ENCODE measurements at regions not wholly inside any gene's neighbourhood (a gene's known extent, or its start where the extent isn't known, plus 50 kb on each side); places are given as distances from the start of the nearest gene placed in this dataset.

DNA sequence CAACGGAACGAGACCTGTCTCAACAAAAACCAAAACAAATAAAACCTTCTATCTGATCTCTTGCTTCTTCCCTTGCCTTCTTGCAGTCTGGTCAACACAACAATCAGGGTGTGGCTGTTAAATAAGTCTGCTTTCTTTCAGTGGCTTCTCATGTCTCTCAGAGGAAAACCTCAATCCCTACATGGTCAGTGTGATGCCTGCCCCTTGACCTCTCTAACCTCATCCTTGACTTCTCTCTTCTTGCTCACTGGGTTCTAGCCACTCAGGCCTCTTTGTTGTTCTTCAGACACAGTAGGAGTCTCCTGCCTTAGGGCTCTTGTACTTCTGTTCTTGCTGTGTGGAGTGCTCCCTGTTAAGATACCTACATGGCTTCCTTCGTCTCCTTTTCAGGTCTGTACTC is 220.4 kb downstream of the SDHAF3 start:
- TF ChIP-seq, protein P1, sequence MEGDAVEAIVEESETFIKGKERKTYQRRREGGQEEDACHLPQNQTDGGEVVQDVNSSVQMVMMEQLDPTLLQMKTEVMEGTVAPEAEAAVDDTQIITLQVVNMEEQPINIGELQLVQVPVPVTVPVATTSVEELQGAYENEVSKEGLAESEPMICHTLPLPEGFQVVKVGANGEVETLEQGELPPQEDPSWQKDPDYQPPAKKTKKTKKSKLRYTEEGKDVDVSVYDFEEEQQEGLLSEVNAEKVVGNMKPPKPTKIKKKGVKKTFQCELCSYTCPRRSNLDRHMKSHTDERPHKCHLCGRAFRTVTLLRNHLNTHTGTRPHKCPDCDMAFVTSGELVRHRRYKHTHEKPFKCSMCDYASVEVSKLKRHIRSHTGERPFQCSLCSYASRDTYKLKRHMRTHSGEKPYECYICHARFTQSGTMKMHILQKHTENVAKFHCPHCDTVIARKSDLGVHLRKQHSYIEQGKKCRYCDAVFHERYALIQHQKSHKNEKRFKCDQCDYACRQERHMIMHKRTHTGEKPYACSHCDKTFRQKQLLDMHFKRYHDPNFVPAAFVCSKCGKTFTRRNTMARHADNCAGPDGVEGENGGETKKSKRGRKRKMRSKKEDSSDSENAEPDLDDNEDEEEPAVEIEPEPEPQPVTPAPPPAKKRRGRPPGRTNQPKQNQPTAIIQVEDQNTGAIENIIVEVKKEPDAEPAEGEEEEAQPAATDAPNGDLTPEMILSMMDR (IDR thresholded peaks at IDR 0.05; ENCODE audit: borderline replicate concordance), result no peak
- Histone ChIP-seq H3K27me3 (ENCODE audit: low read depth) (no peaks in the 10 kb centered on the region), H3K36me3 (no peaks in the 10 kb centered on the region), H3K27ac (replicated peaks) (no peak overlapping the region), H3K4me1 (no peaks in the 10 kb centered on the region), H3K9me3 (replicated peaks) (peaks cover 21% of the 10 kb centered on the region), H3K4me3 (no peak overlapping the region)
- DNase-seq, result no peak
- intact Hi-C loops (cut with micrococcal nuclease), result no loop called here

DNA sequence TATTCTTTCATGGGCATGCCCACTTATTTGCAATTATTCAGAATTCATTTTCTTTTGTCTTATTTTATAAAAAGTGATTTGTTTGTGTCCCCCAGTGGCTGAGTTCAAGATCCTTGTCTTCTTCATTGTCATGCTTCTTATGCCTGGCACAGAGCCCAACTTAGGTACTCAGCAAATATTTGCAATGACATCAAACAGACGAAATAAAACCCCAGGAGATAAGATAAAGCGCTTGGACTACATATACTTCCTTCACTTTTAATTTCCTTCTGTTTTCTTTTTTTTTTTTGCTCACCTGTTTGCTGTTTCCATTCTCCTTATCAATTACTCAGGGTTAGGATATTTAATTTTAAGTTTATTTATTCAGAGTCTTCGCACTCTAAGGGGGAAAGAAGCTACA is 225.0 kb downstream of the SDHAF3 start:
- Histone ChIP-seq H3K27me3 (ENCODE audit: low read depth) (no peaks in the 10 kb centered on the region), H3K36me3 (no peaks in the 10 kb centered on the region), H3K9me3 (replicated peaks) (peaks cover 6% of the 10 kb centered on the region), H3K27ac (replicated peaks) (no peak overlapping the region), H3K4me1 (no peaks in the 10 kb centered on the region), H3K4me3 (no peak overlapping the region)
- intact Hi-C loops (cut with micrococcal nuclease), result no loop called here
- no peak for DNase-seq
- TF ChIP-seq, protein P1 (IDR thresholded peaks at IDR 0.05; ENCODE audit: borderline replicate concordance), result no peak

DNA sequence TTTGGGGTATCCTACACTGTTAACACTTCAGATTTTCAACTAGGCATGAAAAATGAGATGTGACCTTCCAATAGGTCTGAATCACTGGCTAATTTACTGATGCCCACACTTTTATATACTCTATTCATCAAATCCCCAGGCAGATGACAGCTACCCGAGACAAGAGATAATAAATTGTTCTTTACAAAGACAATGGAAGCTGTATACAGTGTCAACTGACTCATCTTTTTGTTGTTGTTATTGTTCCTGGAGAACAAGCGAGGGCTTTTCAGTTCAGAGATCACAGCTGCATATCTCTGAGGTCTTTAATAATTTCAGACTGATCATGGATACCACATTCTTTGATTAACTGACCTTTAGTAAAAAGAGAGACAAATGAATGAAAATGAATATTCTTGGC is 228.9 kb downstream of the SDHAF3 start:
- no peaks in the 10 kb centered on the region for H3K27me3 ChIP-seq (ENCODE audit: low read depth)
- peaks cover 24% of the 10 kb centered on the region for H3K9me3 ChIP-seq (replicated peaks)
- no peaks in the 10 kb centered on the region for H3K4me1 ChIP-seq
- H3K27ac ChIP-seq (replicated peaks), result no peak overlapping the region
- H3K4me3 ChIP-seq, result no peak overlapping the region
- intact Hi-C loops (cut with micrococcal nuclease), result no loop called here
- TF ChIP-seq, protein P1 (IDR thresholded peaks at IDR 0.05; ENCODE audit: borderline replicate concordance), result no peak
- H3K36me3 ChIP-seq, result no peaks in the 10 kb centered on the region
- no peak for DNase-seq

DNA sequence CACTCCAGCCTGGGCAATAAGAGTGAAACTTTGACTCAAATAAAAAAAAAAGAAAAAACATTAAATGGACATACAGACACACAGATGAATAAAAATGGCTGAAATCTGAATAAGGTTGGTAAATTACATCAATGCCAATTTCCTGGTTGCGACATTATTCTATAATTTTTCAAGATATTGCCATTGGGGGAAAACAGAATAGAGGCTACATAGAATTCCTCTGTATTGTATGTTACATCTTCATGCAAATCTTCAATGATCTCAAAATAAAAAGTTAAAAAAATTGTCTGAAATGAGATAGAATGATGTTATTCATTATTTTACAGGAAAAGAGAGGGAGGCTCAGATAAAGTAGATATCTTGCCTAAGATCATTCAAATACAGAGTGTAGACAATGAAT is 234.0 kb downstream of the SDHAF3 start:
- intact Hi-C loops (cut with micrococcal nuclease), result no loop called here
- H3K27me3 ChIP-seq (ENCODE audit: low read depth), result no peaks in the 10 kb centered on the region

DNA sequence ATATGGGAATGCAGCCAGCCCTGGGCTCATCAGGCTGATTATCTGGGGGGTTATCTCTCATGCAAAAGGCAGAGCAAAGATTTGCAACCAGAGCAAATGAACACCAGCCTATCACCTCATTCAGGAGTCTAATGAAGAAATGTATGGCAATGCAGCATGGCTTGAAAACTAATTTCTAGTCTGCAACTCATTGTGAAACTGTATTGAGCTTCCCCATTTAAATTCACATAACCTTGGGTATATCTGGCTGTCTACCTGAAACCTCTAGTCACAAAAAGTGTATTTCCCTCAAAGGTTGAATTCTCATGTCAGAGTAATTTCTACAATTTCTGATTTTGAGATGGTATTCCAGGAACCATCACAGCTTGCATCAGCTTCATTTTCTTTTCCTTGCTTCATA is 240.0 kb downstream of the SDHAF3 start:
- Histone ChIP-seq H3K9me3 (replicated peaks) (peaks cover 7% of the 10 kb centered on the region), H3K4me3 (no peak overlapping the region), H3K4me1 (no peaks in the 10 kb centered on the region), H3K27me3 (ENCODE audit: low read depth) (no peaks in the 10 kb centered on the region), H3K36me3 (no peaks in the 10 kb centered on the region), H3K27ac (replicated peaks) (no peak overlapping the region)
- intact Hi-C loops (cut with micrococcal nuclease), result no loop called here
- DNase-seq, result no peak
- TF ChIP-seq, protein P1 (IDR thresholded peaks at IDR 0.05; ENCODE audit: borderline replicate concordance), result no peak

More for the DNA sequence above, 234.0 kb downstream of the SDHAF3 start:
- Histone ChIP-seq H3K4me3 (no peak overlapping the region), H3K9me3 (replicated peaks) (peaks cover 36% of the 10 kb centered on the region), H3K36me3 (no peaks in the 10 kb centered on the region), H3K27ac (replicated peaks) (no peak overlapping the region), H3K4me1 (no peaks in the 10 kb centered on the region)
- TF ChIP-seq, protein P1 (IDR thresholded peaks at IDR 0.05; ENCODE audit: borderline replicate concordance), result no peak
- no peak for DNase-seq

DNA sequence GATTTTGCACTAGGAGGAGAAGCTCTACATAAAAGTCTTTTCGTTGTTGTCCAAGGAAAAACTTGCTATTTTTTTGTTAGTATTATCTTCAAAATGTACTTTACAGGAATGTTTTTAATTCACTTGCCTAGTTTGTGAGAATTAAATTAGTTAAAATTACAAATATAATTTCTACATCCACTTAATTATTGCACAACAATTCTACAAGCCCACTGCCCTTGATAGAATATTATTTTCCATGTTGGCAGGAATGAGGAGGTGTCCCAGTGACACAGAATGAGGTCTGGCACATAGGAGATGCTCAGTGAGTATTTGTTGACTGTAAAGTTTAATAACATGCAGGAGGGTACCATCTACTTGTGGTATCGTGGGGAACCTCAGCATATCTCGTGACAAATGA is 255.4 kb downstream of the SDHAF3 start:
- TF ChIP-seq, protein P1 (IDR thresholded peaks at IDR 0.05; ENCODE audit: borderline replicate concordance), result no peak
- intact Hi-C loops (cut with micrococcal nuclease), result no loop called here
- no peaks in the 10 kb centered on the region for H3K36me3 ChIP-seq
- no peaks in the 10 kb centered on the region for H3K27me3 ChIP-seq (ENCODE audit: low read depth)
- peaks cover 6% of the 10 kb centered on the region for H3K9me3 ChIP-seq (replicated peaks)
- no peak overlapping the region for H3K27ac ChIP-seq (replicated peaks)
- no peaks in the 10 kb centered on the region for H3K4me1 ChIP-seq
- DNase-seq, result no peak
- no peak overlapping the region for H3K4me3 ChIP-seq
